Activated naive CD4-positive, alpha-beta T cell (primary cell): ENCODE measurements at regions not wholly inside any gene's neighbourhood (a gene's known extent, or its start where the extent isn't known, plus 50 kb on each side); places are given as distances from the start of the nearest gene placed in this dataset.

Experiments
- DNase-seq, 4 experiments: peaks; one replicate each; lab custom pipeline; 2025; lab: John Stamatoyannopoulos, UW

DNA sequence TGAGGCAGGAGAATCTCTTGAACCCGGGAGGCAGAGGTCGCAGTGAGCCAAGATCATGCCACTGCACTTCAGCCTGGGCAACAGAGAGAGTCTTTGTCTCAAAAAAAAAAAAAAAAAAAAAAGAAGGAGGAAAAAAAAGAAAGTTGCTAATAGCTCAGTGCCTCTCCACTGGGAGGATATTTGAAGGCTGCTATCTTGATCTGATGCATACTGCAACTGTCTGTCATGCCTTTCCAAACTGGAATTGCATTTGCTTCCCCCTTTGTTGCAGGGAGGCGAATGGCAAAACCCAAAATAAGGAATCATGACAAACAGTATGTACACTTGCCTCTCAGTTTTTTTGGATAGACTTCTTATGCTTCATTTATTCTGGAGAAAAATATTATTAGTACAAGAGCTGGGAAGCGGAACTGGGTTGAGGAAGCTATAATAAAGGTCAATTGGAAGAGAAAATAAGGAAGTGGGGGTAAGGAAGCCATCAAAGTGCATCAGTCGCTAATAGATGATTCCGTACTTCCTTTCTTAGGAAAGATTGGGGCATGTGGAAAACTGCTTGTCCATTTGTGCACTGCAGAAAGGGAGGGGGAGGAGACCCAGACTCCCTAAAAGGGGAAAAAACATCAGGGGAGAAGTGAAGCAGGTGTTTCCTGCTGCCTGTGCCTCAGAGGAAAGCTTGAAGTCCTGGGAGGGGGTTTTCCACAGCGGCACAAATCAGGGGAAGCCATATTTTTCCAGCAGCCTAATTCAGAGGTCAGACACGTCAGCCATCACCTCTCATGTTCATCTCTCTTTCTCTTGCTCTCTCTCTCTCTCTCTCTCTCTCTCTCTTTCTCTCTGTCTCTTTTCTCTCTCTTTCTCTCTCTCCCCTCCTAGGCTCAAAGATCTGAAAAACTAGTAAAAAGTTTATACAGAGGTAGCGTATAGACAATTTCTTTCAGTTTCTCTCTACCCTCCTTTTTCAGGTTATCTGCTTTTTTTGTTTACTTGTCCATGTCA is 301.4 kb upstream of the TNP1 start:
- DNase-seq: no peak

DNA sequence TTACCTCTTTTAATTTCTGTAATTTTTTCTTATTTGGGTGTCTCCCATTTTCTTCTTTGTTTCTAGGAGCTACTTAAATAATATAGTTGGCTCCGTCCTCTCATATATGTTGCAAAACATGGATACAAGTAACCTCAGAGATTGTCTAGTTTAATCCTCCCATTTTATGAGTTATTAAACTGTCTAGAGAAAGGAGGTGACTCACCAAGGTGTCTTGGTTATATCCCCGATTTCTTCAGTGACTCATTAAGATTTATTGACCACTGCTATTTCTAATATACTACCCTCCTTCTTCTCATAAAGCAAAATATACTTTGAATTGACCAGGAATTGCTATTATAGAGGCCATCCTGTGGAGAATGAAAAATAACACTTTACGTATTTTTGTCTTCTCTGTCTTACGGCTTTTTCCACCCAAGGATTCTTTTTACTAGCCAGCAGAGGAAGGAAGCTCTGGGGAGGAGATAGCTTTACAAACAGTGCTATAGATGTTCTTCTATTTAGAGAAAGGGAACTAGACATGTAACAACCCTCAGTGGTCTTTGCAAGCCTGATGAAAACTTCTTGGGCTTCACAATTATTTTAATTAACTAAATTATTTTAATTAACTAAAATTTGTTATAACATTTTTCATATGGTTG is 300.4 kb upstream of the TNP1 start:
- DNase-seq: no peak

DNA sequence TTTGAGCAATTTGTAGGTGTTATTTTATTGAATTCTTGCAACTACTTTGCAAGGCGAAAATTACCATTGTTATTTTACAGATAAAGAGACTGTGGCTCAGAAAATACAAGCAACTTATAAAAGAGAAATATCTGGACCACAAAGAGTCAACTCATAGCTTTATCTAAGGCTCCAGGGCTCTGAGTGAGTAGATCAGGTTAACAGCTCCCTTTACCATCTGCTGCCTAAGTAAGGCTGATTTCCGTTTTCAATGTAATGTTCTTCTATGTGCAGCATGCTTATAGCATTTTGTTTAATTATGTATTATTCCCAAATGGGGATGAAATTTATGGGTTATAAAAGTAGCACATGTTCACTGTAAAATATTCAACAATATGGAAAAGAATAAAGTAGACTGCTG is 299.1 kb upstream of the TNP1 start:
- no peak for DNase-seq

DNA sequence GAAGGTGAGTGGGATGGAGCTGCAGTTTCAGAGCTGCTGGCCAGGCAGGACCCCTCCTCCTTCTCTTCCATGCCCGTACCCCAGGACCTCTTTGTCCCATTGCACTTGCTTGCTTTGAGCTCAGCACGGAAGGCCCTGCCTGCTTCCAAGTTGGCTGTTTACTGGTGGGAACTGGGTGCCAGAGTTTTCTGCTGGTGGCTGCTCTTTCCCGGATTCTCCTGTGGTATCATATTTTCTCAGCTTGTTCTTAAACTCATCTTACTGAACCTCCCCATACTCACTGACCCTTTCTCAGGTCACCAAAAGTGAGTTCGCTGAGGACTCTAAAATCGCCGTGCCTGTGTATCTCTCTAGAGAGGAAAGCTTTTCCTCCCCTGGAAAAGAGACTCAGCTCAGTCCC is 297.7 kb upstream of the TNP1 start:
- no peak for DNase-seq

DNA sequence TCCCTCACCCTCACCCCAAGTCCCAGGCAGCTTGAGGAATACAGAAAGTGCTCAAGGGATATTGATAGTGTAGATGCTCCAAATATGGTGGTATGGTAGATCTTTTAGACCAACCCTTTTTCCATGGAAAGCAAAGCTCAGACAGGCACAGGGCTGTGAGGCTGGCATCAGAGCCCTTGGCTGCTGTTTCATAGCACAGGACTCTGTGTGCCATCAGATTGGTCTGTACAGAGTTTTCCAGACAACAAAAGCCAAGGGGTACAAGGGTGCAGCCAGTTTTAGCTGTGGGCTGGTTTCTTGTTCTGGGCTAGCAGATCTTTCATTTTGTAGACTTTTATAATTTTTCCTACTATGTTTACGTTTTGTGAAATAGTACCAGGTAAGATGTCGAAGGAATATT is 296.9 kb upstream of the TNP1 start:
- no peak for DNase-seq

DNA sequence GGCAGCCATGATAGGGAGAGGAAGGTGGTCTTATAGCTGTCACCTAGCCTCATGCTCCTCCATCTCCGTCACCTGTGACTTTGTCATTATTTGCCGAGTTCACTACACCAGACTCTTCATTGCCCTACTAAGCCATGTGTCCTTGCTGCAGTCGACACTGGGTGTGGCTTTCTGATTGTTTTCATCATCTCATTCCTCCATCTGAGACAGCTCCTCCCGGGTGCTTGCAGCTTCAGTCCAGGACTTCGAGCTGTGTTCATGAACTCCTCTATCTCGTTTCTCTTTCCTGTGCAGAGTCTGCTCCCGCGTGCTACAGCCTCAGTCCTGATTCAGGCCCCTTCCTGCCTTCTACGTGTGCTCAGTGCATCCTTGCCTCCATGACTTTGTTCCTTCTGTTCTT is 295.1 kb upstream of the TNP1 start:
- no peak for DNase-seq

DNA sequence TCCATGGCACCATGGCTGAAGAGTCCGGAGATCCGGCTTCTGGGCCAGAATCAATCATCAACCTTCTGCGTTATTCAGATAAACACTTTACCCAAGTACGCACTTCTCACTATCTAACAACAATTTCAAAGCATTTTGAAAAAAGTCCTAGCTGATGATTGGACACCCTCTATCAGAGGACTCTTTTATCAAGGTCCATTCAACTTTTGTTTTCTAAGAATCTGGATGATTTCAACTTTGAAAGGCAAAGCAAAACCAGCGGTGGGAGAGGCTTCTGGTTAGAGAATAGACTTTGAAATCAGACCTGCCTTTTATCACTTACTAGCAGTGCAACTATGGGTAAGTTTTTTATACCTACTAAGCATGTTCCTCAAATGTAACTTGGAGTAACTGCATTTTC is 293.6 kb upstream of the TNP1 start:
- no peak for DNase-seq

DNA sequence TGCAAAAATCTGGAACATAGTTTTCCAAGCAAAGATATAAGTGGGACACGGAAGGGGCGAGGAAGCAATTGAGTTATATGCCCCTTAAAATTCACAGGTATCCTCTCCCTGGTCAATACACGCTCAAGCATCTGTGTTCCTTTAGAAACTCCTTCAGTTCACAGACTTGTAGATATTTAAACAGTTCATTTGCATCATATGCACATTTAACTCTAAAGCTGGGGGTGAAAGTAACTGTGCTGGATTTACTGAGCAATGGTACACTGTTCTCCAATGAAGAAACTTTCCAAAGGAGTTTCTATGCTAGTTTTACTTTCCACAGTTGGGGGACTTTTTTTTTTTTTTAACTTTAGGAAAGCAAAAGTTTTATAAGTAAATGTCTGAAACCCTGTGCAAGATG is 293.0 kb upstream of the TNP1 start:
- no peak for DNase-seq

DNA sequence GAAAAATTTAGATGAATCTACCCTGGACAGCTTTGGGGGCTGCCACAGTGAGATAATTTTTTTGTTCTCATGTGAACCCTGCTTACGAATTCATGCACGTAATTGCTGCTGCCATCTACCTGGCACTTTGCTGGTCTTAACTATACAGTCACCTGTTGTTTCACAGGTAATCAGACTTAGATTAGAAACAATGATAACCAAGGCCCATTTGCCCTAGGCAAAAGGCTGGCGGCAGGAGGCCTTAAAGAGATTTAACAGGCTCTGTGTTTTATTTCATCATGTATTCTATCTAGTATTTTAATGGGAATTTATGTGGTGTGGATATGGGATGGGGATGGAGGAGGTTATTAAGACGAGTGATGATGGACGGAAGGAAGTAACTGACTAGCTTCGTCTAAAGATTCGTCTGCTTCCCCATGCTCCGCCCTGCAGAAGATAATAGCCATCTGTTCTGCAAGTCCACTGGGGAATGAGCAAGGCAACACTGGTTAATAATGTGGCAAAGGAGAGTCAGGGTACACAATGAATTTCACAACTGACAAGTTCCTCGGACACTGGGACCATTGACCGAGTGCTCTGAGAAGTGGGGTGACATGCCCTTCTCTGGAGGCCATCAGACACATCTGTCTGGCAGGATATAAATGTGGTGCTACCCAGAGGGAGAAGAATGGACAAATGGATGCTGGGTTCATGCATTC is 291.8 kb upstream of the TNP1 start:
- DNase-seq: no peak

DNA sequence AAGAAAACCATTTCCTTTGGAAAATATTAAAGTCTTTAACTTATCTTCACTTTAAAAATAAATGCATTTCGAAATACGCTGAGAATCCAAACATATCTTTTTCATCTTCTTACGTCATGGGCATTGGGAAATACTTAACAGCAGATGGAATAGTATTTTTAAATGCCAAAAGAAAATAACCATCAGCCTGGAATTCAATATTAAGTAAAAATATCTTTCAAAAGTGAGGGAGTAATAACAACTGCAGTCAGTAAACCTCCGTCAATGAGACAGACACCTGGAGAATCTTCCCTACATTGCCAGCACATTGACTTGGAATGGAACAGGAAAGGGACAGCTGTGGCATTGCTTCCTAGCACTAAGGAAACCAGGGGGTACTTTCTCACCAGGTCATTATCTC is 290.4 kb upstream of the TNP1 start:
- DNase-seq: no peak

DNA sequence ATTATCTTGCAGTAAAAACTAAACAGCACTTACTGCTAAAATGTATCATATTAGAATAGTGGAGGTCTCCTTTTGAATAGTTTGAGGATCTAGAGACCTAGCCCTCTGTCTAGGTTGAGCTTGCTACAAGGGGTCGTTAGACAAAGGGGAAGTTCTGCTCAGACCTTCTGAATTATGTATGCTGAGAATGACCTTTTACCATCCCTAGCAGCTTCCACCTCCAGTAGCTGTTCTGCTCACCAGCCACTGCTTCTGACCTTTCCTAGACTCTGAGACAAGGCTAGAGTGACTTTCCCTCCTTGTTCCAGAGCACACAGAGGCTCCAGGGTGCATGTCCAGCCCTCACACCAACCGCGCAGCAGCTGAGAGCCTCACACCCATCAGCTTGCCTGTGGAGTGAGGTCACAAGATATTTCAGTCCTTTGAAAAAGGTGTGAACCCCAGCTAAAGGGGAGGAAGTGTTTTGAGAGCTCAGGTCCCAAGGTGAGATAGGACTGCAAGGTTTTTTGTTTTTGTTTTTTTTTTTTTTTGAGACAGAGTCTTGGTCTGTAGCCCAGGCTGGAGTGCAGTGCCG is 289.3 kb upstream of the TNP1 start:
- DNase-seq: no peak

DNA sequence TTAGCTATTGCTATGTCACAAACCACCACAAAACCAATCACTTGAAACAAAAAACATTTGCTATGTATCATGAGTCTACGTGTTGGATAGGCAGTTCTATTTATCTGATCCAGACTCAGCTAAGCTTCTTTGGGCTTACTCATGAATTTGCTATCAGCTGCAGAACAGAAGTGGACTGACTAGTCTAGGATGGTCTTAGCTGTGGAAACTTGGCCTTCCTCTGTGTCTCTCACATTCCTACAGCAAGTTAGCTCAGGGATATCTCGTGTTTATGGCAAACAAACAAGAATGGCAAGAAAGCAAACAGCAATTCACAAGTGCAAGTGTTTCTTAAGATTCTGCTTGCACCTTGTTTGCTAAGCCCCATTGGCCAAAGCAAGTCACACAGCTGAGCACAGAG is 288.0 kb upstream of the TNP1 start:
- no peak for DNase-seq

DNA sequence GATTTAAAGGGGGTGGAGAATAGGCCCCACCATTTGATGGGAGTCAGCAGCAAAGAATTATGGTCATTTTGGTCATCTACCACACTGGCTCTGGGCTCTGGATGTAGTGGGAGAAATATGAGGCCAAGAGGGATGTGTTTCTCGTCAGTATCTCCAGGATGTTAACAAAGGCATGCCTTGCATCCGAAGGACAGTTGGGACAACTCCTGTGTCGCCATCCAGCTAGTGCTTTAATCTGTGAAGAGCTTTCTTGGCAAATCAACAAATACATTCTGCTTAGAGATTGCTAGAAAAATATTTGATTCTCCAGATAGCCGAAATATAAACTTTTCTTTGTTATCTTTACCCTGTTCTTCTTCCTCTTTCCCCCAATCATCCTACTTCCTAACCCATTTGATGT is 287.1 kb upstream of the TNP1 start:
- DNase-seq: no peak

DNA sequence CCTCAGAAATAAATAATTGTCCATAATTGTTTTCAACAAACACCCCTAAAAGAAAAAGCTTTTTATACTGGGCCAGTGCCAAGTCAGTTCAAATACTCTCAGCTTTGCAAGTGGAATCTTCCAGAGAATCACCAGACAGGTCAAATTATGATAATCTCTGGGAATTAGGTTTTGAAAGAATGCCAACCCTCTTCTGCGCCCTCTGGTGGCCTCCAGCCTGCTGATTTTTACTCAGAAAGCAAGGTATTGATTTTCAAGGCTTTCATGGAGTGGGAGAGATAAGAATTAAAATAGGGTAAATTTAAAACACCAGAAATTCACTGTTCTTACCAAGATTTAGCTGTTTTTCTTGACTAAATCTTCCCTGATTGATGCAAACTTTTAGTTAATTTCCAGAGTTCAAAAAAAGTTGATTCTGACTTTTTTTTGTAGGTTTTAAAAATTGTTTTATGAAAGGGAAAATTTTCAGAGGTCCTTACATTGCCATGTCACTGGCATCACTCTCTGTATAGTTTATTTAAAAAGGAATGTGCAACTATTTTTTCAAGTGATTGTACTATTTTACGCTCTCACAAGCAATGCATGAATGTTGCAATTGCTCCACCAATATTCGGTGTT is 282.9 kb upstream of the TNP1 start:
- DNase-seq: no peak

DNA sequence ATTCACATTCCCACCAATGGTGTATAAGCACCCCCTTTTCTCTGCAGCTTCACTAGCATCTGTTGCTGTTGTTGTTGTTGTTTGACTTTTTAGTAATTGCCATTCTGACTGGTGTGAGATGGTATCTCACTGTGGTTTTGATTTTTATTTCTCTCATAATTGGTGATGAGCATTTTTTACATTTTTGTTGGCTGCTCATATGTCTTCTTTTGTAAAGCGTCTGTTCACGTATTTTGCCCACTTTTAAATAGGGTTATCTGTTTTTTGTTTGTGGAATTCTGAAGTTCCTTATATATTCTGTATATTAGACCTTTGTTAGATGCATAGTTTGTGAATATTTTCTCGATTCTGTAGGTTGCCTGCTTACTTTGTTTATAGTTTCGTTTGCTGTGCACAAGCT is 278.4 kb upstream of the TNP1 start:
- DNase-seq: no peak

DNA sequence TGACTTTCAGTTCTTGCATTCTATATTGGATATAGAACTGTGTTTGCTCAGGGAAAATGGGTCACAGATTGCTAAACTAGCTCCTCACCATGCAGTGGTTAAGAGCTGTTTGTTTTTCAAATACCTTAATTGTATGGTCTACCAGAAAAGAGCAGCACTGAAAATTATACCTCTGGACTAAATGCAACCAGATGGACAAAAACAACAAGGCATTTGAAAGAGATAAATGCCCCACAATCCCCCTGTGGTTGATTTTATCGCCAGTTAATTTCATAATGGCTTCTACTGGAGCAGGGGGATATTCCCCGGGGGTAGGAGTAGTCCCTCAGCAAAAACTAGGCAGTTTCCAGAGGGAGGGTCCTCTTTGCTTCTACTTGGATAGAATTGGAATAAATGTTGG is 267.9 kb upstream of the TNP1 start:
- DNase-seq: no peak

DNA sequence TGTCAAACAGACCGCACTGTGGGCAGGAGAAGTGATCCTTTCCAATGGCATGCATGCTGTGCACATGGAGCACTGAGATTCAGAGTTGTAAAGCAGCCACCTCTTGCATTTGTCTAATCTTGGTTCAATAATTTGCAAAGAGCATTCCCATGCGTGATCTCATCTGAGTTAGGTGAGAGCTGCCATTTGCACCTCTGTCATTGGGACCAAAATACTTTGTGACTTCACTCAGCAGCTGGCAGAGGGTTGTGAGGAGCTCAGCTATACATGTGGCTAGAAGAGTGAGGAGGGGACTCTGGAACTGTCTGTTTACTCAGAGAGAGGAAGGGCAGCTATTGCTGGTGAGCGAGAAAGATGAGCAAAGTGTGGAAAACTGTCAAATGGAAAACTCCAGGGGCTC is 265.1 kb upstream of the TNP1 start:
- DNase-seq: no peak

DNA sequence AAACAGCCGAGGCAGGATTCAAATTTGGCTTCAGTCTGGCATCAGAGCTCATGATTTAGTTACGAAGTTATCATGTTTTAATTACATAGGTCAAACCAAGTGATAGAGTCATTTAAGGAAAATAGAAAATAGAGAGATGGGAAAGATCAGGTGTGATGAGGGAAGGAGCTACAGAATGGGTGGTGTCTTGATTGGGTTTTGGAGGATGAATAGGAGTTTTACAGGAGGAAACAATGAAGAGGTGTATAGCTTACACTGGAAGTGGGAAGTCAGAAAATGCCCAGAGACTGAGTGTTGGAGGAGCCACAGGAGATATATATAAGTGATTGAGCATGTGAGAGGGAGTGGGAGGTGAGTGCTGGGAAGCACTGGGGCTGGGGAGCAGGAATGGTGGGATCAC is 264.2 kb upstream of the TNP1 start:
- DNase-seq: no peak

DNA sequence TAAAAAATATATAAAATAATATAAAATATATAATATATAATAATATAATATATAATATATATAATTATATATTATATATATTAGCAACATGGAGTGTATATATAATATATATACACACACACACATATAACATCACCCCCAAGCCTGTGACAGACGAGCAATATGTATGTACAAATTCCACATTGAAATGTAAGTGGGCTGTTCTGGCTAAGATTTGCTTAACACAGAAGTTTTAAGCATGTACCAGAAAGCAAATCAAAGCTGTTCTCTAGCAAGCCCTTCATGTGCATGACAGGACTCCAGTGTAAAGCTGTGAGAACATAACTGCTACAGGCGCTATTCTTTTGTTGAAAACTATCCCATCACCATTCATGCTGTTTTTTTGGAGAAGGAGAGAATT is 261.7 kb upstream of the TNP1 start:
- no peak for DNase-seq

DNA sequence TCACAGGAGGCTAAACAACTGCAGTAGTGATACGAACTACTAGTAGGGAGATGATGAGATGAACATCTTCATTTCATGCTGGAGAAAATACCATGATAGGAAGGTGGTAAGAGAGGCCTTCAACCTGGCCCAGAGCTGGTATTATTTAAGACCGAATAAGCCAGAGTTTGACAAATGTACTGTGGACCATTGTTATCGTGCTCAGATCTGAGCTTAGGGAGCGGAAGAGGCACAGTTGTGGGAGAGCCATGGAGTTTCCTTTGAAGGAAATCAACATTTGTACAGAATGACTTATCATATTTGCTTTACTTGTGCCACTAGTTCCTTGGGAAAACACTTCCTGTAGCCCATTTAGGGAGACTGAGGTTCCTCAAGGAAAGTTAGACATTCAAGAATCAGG is 260.6 kb upstream of the TNP1 start:
- DNase-seq: no peak

DNA sequence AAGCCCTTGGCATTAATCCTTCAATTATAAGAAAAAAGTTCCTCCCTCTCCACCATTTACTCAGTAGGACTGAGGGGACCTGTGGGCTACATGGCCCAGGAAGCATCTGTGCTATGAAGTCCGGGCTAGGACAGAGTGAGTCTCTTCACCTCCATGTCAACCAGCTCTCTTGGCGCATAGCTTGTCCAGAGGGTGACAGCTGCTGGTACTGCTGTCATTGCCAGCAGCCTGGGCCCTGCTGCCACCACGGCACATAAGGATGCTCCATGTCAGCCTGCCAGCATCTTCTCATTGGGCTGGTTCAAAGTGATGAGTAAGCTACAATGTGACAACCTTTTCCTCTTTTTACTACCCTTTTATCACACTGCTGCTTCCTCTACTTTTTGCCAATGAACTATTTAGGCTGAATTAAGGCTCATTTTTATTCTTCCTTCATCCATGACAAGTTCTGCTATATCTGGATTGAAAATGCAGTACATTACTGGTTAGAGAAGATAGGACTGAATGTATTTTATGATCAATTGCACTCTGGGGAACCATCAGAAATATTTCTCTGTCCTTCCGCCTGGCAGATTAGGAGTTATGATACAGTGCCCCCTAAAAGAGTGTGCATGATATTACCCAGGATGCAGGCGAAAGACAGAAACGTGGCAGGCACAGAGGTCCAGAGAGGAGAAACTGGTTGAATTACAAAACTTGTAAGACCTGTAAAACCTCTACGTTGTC is 258.9 kb upstream of the TNP1 start:
- no peak for DNase-seq

DNA sequence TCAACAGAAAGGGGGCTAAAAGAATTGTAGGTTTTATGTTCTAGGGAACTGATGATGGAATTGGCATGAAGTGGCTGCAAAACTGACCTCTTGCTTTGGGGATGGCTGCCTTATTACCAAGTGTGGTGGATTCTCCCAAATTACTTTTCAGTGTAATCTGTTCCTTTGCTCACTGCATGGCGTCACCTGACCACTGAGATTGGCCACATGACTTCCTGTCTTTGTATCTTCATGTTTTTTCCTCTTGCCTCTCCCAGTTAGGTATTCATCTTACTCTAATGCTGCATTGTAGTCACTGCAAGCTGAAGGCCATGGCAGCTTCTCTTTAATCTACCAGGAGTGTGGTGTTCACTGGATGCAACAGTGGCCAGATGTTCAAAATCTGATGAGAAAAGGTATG is 257.7 kb upstream of the TNP1 start:
- DNase-seq: no peak
